Fibroblast of lung (primary cell): ENCODE measurements at regions not wholly inside any gene's neighbourhood (a gene's known extent, or its start where the extent isn't known, plus 50 kb on each side); places are given as distances from the start of the nearest gene placed in this dataset.

Experiments
- CTCF ChIP-seq, 2 donors: IDR thresholded peaks in 1 of 2; conservative IDR thresholded peaks in 1 of 2; 1 replicate in 1 of 2; 2 replicates in 1 of 2; pipeline ENCODE4 v1.5.1; 2011 to 2012; ENCODE audit warnings: low read length in 2 of 2, control low read depth in 1 of 2, inconsistent platforms in 1 of 2, low read depth in 1 of 2, mild to moderate bottlenecking in 1 of 2
- EZH2 ChIP-seq: IDR thresholded peaks from 2 replicates; pipeline ENCODE4 v1.5.1; 2012; ENCODE audit warnings: low read length, control low read depth, mild to moderate bottlenecking; ENCODE audit errors: missing control alignments

GRCh38 chr2:120901201-120901600 is 165.5 kb downstream of the GLI2 start:
- TF ChIP-seq CTCF (conservative IDR thresholded peaks at IDR 0.05 in 1 of 2, IDR thresholded peaks at IDR 0.05 in 1 of 2; ENCODE audit: low read depth in 1 of 2, low read length in 2 of 2) = no peak
- no peak for TF ChIP-seq EZH2
